GM19467 (cell line): ENCODE measurements at regions not wholly inside any gene's neighbourhood (a gene's known extent, or its start where the extent isn't known, plus 50 kb on each side); places are given as distances from the start of the nearest gene placed in this dataset.

Experiments used
- ATAC-seq: cut with Tn5 transposase; IDR thresholded peaks from one replicate; pipeline ENCODE4 v1.9.1; 2021; ENCODE audit warnings: mild to moderate bottlenecking, moderate library complexity; ENCODE audit not compliant: unreplicated experiment

GRCh38 chr3:151935446-151935845 is 62.0 kb downstream of the SUCNR1 start:
- no peak for ATAC-seq

- no peak for ATAC-seq
Measured at GRCh38 chr3:151940481-151940880, 67.0 kb downstream of the SUCNR1 start.

DNA sequence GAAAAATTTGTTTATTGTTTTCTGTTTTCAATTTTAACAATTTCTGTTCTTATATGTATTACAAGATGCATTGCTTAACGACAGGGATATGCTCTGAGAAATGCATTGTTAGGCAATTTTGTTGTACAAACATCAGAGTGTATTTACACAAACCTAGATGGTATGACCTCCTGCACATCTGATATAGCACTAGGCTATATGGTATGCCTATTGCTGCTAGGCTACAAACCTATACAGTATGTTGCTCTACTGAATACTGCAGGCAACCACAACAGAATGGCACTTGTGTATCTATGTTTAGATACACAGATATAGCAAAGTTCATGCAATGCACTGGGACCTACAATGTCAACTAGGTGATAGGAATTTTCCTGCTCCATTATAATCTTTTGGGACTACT is 70.1 kb downstream of the SUCNR1 start:
- no peak for ATAC-seq

DNA sequence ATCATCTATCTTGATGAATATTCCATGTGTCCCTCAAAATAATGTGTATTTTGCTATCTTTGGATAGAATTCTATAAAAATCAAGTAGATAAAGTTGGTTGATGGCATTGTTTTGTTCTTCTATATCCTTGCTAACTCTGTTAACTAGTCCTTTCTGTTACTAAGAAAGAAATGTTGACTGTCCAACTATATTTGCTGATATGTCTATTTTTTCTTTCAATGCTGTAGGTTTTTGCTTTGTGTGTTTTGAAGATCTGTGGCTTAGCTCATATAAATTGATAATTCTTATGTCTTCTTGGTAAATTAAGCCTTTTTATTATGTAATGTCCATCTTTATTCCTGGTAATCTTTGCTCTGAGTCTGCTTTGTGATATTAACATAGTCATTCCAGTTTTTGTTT is 70.9 kb downstream of the SUCNR1 start:
- ATAC-seq = no peak

- ATAC-seq = no peak
Measured at GRCh38 chr3:151946606-151947005, 73.2 kb downstream of the SUCNR1 start.

DNA sequence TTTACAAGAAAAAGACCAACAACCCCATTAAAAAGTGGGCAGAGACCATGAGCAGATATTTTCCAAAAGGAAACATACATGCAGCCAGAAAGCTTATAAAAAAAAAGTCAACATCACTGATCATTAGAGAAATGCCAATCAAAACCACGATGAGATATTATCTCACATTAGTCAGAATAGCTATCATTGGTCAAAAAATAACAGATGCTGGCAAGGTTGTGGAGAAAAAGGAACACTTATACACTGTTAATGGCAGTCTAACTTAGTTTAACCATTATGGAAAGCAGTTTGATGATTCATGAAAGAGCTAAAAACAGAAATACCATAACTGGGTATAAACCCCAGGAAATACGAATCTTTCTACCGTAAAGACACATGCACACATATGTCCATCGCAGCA is 76.3 kb downstream of the SUCNR1 start:
- no peak for ATAC-seq

DNA sequence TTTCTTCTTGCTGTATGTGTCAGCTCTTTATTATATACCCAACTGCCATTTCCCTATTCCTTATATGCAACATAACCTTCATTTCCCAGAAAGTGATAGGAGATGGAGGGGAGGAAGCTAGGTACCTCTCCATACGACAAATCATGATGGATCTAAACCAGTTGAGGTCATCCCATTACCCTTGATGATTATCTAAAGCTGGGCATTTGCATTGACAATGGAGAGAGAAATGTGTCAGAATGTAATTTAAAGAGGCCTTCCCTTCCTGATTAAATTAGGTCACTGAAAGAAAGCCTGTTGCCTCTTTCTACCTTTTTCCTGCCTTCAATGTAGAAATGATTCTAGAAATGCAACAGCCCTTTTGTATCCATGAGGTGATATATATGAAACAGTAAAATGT is 81.9 kb downstream of the SUCNR1 start:
- no peak for ATAC-seq

GRCh38 chr3:151960961-151961580 is 87.6 kb downstream of the SUCNR1 start:
- no peak for ATAC-seq

GRCh38 chr3:151962352-151962751 is 88.9 kb downstream of the SUCNR1 start:
- ATAC-seq = no peak

DNA sequence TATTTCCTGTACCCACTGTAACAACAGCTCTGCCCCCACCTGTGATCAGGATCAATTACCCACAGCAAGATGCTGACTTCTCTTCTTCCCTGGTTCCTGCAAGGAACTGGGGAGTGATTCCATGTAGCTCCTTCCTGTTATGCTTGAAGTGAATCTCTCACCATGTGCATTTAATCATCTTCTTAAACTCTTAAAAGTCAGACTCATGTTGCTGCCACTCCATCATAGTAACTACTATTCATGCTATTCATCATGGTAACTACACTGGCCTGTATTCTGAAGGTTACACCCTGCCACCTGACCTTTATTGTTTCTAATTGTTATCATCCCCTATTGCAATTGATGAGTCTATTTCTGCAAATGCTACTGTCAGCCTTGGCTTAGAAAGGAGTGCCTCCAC is 89.5 kb downstream of the SUCNR1 start:
- ATAC-seq = no peak

DNA sequence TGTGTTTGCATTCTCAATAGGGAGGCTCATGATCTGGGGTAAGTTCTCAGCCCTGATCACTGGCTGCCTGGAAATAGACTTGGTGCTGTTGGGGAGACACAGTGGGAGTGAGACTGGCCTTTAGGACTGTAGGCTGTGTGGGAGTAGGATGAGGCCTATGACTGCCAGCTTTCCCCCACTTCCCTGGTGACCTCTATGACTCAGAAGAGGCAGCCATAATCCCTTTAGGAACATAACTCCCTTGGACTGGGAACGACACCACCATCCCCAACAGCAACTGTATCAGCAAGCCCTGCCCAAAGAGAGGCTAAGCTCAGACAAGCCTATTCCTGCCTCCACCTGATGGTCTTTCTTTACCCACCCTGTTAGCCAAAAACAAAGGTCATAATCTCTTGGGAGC is 91.3 kb downstream of the SUCNR1 start:
- no peak for ATAC-seq

GRCh38 chr3:151969026-151969642 is 95.7 kb downstream of the SUCNR1 start:
- no peak for ATAC-seq

DNA sequence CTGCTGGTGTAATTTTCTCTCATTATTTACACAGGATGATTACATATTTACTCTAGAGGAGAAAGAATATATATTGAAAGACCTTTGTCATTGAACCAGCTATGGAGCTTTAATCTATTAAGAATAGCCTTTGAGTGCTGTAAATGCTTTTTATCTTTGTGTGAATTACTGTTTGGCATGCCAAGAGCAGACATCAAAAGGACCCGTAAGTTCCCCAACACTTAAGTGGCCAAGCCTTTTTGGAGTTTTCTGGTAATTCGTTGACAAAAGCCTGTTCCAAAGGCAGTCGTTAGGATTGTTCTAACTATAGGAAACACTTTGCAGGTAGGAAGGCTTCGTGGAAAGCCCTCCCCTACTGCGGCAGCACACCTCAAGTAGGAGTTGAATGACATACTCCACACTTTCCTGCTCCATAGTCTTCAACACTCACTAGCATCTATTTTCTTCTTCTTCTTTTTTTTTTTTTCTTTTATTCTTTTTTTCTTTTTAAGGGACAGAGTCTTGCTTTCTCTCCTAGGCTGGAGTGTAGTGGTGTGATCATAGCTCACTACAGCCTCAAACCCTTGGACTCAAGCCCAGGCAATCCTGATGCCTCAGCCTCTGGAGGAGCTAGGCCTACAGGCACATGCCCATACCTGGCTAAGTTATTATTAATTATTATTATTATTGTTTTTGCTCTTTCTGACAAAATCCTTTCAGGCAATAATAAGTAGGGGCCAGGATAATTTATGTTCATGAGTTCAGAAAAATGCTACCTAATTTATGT is 98.6 kb downstream of the SUCNR1 start:
- no peak for ATAC-seq

DNA sequence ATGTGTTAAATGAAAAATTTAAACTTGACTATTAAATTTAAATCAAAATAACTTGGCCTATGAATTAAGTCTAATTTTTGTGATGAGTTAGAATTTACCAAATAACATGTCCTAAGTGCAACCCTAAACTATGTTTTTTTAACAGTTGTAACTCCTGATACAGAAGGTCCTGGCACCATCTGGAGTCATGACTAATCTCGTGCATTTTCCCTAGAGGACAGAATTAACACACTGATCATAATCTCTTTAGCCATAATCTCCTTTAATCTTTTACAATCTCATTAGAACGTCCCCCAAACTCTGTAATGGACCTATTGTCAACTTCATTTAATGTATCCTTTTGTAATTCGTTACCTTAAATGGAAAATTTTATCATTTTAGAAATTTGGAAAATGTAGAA is 100.6 kb downstream of the SUCNR1 start:
- no peak for ATAC-seq

DNA sequence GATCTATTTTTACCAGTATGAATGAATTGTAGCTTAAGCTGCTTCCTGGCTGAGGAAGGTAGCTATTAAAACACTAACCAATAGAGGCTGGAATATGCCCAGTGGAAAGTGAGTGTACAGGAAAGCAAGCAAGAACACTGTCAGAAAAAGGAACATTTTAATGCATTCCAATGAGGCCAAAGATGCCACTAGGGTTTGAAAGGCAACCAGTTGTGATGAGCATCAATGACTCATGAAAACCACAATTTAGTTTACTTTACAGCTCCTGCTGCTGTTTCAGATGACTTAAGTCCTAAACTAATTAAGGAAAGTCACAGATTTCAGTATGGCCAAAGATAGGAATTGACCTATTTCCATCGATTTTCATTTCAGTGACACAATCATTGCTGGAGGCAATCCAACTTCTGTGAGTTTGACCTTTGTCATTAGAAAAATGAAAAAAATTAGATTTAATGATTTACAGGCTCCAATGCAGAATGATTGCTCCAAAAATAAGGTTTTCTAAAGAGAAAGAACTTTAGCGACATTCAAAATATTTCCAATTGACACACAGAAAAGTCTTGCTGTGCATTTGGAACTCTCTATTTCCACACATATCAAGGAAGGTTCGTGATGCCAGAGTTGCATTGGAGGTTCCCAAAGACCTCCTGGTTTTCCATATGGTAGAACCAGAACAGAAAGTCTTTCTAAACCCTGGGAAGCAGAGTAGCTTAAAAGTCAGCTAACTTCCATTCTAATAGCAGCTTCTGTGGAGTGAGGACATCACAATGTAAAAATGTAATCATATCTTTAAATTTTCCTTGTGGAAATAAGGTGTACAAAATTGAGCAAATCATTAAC is 103.0 kb downstream of the SUCNR1 start:
- ATAC-seq = no peak

DNA sequence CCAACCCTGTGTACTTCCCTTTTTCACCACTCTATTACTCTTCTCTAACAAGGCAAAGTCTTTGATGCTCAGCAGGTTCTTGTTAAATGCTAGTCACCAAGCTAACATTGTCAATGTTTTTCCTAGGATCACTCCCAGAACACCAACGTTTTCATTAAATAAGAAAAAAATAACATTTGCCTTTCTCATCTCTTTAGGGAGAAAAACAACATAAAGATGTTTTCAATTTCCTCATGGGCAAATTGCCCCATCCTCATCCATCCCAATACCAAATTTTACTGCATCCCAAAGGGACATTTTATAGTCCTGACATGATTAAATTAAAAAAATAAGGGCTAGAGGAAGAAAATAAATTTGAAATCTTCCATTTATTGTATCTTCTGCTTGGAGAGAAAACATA is 106.5 kb downstream of the SUCNR1 start:
- no peak for ATAC-seq

DNA sequence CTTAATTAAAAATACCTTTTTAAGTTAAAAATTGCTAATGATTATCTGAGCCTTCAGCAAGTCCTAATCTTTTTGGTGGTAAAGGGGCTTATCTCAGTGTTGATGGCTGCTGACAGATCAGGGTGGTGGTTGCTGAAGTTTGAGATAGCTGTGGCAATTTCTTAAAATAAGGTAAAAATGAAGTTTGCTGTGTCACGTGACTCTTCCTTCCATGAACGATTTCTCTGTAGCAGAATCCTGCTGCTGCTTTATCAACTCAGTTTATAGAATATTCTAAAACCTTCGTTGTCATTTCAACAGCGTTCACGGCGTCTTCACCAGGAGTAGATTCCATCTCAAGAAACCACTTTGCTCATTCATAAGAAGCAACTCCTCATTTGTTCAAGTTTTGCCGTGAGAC is 110.1 kb downstream of the SUCNR1 start:
- ATAC-seq = no peak

DNA sequence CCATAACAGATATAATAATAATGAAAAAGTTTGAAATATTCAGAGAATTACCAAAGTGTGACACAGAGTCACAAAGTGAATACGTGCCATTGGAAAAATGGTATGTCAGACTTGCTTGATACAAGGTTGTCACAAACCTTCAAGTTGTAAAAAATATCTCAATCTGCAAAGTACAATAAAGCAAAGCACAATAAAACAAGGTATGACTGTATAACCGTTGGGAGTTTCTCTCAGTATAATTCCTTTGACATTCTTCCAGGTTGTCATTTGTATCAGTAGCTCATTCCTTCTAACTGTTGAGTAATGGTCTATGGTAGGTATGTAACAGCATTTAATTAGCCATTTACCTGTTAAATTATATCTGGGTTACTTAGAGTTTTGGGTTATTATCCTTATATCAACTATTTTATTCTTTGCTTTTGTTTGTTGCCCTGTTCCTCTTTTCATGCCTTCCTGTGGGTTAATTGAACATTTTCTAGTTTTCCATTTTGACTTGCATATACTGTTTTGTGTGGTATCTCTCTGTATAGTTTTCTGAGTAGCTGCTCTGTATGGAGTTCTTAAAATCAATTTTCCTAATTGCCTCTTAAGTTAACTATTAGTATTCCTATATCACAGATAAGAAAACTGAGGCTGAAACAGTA is 112.5 kb downstream of the SUCNR1 start:
- no peak for ATAC-seq

GRCh38 chr3:151987893-151988292 is 114.5 kb downstream of the SUCNR1 start:
- ATAC-seq = no peak

DNA sequence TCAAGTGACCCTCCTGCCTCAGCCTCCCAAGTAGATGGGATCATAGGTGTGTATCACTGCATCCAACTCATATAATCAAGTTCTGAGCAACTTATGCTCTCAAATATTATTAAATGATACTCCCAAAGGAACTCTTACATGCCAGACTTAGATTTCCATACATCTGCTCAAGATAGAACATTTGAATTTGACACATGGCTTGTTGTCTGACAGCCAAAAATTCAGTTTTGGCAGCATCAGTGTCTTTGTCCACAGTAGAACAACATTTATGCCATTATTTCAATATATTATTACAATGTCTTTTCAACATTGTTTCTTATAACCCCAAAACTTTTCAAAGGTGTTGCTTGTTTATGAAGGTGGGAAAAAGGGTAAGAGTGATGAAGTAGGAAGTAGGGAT is 116.2 kb downstream of the SUCNR1 start:
- ATAC-seq = no peak
